ENCODE measurements at regions not wholly inside any gene's neighbourhood (a gene's known extent, or its start where the extent isn't known, plus 50 kb on each side); places are given as distances from the start of the nearest gene placed in this dataset.
"Not testable (repeated sequence)": the region's sequence is repeated elsewhere in the genome, so short reads cannot be mapped to it uniquely, and the experiment has no call there.

DNA sequence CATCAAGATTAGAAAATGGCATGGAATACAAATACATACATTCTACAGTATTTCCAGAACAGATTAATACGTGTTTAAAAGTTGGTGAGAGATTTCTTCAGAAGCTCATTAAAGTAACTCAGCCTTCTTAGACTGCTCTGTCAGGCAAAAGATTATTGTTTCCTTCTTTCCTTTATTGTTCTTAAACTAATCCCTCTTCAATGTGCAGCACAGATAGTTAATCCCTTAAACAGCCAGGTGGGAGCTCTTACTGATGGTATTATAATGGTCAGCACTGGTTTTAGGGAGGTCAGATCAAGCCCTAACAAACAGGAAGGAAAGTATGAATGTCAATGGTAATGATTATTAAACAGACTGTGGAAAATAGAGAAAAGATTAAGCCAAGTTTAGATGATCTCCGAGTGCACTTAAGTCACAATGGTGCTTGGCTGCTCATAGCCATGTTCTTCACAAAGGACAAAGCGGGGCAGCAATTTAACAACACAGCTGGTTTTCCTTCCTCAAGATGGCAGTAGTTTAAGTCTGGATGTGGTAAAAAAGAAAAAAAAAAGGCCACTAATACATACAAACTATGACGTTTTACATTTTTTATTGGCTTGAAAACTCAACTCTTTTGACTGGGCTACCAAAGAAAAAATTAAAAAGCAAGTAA is 992.6 kb downstream of the PCDH9 start:
- DNase-seq (ENCODE audit: low read depth in 1 of 2, low spot score in 1 of 2): no peak

GRCh38 chr13:66234159-66234558 is 996.0 kb downstream of the PCDH9 start:
- DNase-seq (ENCODE audit: low read depth in 1 of 2, low spot score in 1 of 2): no peak

DNA sequence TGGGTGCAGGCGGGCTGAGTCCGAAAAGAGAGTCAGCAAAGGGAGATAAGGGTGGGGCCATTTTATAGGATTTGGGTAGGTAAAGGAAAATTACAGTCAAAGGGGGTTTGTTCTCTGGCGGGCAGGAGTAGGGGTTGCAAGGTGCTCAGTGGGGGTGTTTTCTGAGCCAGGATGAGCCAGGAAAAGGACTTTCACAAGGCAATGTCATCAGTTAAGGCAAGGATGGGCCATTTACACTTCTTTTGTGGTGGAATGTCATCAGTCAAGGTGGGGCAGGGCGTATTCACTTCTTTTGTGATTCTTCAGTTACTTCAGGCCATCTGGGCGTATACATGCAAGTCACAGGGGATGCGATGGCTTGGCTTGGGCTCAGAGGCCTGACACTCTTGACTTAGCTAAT is 998.2 kb downstream of the PCDH9 start:
- not testable (repeated sequence) for DNase-seq (ENCODE audit: low read depth in 1 of 2, low spot score in 1 of 2)

GRCh38 chr13:66225072-66225471 is 1005.1 kb downstream of the PCDH9 start:
- DNase-seq (ENCODE audit: low read depth in 1 of 2, low spot score in 1 of 2): no peak

GRCh38 chr13:66224663-66225062 is 1005.5 kb downstream of the PCDH9 start:
- DNase-seq (ENCODE audit: low read depth in 1 of 2, low spot score in 1 of 2): no peak

DNA sequence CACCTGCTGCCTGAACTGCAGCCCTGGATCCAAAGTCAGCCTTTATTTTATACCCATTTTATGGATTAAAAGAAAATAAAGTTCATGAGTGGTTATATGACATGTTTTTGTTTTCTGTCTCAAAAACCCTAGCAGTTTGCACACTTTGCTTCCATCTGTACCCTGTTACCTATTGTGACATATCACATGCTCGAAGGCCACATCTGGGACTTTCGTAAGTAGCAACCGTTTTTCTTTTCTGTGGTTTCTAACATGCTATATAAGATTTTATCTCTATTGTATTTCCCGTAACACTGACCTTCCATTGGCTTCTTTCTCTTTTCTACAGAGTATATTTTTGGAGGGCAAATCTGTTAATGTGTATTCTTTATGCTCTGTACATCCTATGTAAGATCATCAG is 1007.2 kb downstream of the PCDH9 start:
- DNase-seq (ENCODE audit: low read depth in 1 of 2, low spot score in 1 of 2): no peak

GRCh38 chr13:66222127-66222526 is 1008.0 kb downstream of the PCDH9 start:
- no peak for DNase-seq (ENCODE audit: low read depth in 1 of 2, low spot score in 1 of 2)

GRCh38 chr13:66219506-66219905 is 1010.6 kb downstream of the PCDH9 start:
- no peak for DNase-seq (ENCODE audit: low read depth in 1 of 2, low spot score in 1 of 2)

- DNase-seq (ENCODE audit: low read depth in 1 of 2, low spot score in 1 of 2): no peak
Observed at GRCh38 chr13:66218583-66218982, 1011.6 kb downstream of the PCDH9 start.

GRCh38 chr13:66216728-66217127 is 1013.4 kb downstream of the PCDH9 start:
- no peak for DNase-seq (ENCODE audit: low read depth in 1 of 2, low spot score in 1 of 2)

- no peak for DNase-seq (ENCODE audit: low read depth in 1 of 2, low spot score in 1 of 2)
Observed at GRCh38 chr13:66214467-66214866, 1015.7 kb downstream of the PCDH9 start.

DNA sequence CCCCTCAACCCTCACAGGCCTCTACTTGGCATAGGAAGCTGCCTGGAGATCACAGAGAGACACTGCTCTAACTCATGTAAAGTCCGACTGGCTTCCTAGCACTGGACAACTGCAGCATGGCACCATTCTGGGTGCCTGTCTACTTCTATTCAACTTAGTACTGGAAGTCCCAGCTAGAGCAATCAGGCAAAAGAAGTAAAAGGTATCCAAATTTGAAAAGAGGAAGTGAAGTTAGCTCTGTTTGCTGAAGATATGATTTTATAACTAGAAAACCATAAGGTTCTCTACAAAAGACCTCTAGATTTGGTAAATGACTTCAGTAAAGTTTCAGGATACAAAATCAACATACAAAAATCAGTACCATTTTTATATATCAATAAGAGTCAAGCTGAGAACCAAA is 1017.6 kb downstream of the PCDH9 start:
- no peak for DNase-seq (ENCODE audit: low read depth in 1 of 2, low spot score in 1 of 2)

GRCh38 chr13:66210677-66211076 is 1019.5 kb downstream of the PCDH9 start:
- no peak for DNase-seq (ENCODE audit: low read depth in 1 of 2, low spot score in 1 of 2)

- no peak for DNase-seq (ENCODE audit: low read depth in 1 of 2, low spot score in 1 of 2)
Observed at GRCh38 chr13:66208589-66208988, 1021.5 kb downstream of the PCDH9 start.

GRCh38 chr13:66207610-66208009 is 1022.5 kb downstream of the PCDH9 start:
- DNase-seq (ENCODE audit: low read depth in 1 of 2, low spot score in 1 of 2): no peak

DNA sequence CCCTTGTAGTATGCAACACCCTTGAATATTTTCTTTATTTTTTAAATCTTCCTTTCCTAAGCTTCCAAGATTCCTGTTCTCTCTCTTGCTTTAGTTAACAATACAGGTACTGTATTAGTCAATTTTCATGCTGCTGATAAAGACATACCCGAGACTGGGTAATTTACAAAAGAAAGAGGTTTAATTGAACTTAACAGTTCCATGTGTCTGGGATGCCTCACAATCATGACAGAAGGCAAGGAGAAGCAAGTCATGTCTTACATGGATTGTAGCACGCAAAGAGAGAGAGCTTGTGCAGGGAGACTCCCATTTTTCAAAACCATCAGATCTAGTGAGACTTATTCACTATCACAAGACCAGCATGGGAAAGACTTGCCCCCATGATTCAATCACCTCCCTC is 1024.3 kb downstream of the PCDH9 start:
- no peak for DNase-seq (ENCODE audit: low read depth in 1 of 2, low spot score in 1 of 2)

GRCh38 chr13:66200555-66200954 is 1029.6 kb downstream of the PCDH9 start:
- no peak for DNase-seq (ENCODE audit: low read depth in 1 of 2, low spot score in 1 of 2)

- DNase-seq (ENCODE audit: low read depth in 1 of 2, low spot score in 1 of 2): no peak
Observed at GRCh38 chr13:66195238-66195637, 1034.9 kb downstream of the PCDH9 start.

DNA sequence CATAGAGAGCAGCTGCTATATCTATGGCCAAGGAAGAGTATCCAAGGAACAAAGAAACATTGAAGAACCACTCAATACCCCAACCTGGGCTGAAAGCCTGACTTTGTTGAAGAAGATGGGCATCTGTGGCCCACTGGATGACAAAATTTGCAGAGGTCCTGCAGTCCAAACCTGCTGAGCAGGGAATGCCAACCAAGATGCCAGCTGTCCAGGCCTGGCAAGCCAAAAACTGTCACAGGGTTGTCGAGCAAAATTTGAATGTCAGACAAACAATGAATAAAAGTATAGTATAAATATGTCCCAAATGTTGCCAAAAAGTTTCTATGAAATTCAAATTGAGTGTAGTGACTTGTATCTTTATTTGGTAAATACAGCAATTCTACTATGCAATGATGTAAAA is 1040.2 kb downstream of the PCDH9 start:
- no peak for DNase-seq (ENCODE audit: low read depth in 1 of 2, low spot score in 1 of 2)

DNA sequence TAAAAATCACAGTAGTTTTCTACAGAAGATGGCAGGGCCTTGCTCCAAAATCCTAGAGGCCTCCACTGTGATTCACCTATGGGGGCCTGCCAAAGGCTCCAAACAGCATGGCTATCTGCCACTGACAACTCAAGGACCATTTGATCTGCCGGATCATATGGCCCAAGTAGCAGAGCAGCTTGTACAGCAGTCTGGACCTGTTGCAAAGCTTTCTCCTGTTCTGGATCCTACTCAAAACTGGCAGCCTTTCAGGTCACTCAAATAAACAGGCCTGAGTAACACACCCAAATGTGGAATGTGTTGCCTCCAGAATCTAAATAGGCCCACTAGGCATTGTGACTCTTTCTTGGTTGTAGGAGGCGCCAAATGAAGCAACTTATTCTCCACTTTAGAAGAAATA is 1049.3 kb downstream of the PCDH9 start:
- no peak for DNase-seq (ENCODE audit: low read depth in 1 of 2, low spot score in 1 of 2)

- no peak for DNase-seq (ENCODE audit: low read depth in 1 of 2, low spot score in 1 of 2)
Observed at GRCh38 chr13:66171920-66172319, 1058.2 kb downstream of the PCDH9 start.

GRCh38 chr13:66162470-66162869 is 1067.7 kb downstream of the PCDH9 start:
- DNase-seq (ENCODE audit: low read depth in 1 of 2, low spot score in 1 of 2): no peak

GRCh38 chr13:66159511-66159910 is 1070.6 kb downstream of the PCDH9 start:
- DNase-seq (ENCODE audit: low read depth in 1 of 2, low spot score in 1 of 2): no peak

DNA sequence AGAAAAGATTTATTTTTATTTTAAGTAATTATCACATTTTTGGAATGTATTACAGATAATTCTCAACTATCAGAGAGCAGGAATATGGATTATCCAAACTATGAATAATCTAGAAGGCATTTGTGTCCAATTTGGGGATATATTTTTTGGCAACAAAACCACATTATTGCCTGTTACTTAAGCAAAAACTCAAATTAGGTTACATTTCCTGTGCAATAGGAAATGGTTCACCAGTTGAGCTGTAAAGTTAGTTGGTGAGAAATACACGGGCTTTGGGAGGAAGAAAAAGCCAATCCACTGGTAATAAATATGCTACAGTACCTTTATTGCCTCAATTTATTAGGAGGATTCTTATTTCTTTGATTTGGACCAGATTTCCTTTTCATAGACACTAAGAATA is 1075.2 kb downstream of the PCDH9 start:
- no peak for DNase-seq (ENCODE audit: low read depth in 1 of 2, low spot score in 1 of 2)

All from activated CD4-positive, alpha-beta T cell treated with anti-CD3 and anti-CD28 coated beads, Interleukin-2, amount 50 U/mL, for 24 hours (primary cell).